ENCODE measurements at regions not wholly inside any gene's neighbourhood (a gene's known extent, or its start where the extent isn't known, plus 50 kb on each side); places are given as distances from the start of the nearest gene placed in this dataset.

GRCh38 chr11:127612607-127613006, 612.0 kb upstream of the KIRREL3 start:
- WGBS (ENCODE audit: insufficient coverage, insufficient replicate concordance, low lambda C conversion rate, missing lambda C conversion rate): 0% methylated on average over 2 of the region's 2 CpGs
- ChIA-PET CTCF (no interaction called here), POLR2A (no interaction called here), RAD21 (ENCODE audit: unreplicated experiment) (no interaction called here), SMC1A (ENCODE audit: uncharacterized antibody, unreplicated experiment) (no interaction called here)
- BruUV-seq (replicated peaks): no TSS peak
- no peak for DNase-seq (ENCODE audit: low read depth, low spot score)
- H3K79me2 ChIP-seq (ENCODE audit: control insufficient read depth, insufficient read depth, low read length): no peaks in the 10 kb centered on the region
- H4K20me1 ChIP-seq (ENCODE audit: control insufficient read depth, insufficient read depth): no peaks in the 10 kb centered on the region
- in situ Hi-C loops (cut with MboI) (no loop called here), intact Hi-C loops (cut with micrococcal nuclease; ENCODE audit: unreplicated experiment) (no loop called here)
- no peaks in the 10 kb centered on the region for H3K36me3 ChIP-seq (ENCODE audit: control insufficient read depth in 2 of 2, insufficient read depth in 2 of 2, low read length in 1 of 2)
- TF ChIP-seq YY1 (IDR thresholded peaks at IDR 0.05; ENCODE audit: low read depth, low read length) (no peak), CHD4 (IDR thresholded peaks at IDR 0.05) (no peak), ZZZ3 (IDR thresholded peaks at IDR 0.05; ENCODE audit: control insufficient read depth, insufficient read length, low read depth) (no peak), NFYA (IDR thresholded peaks at IDR 0.05; ENCODE audit: borderline replicate concordance, low read depth, low read length) (no peak), FOXK2 (IDR thresholded peaks at IDR 0.05) (no peak), WRNIP1 (IDR thresholded peaks at IDR 0.05; ENCODE audit: borderline replicate concordance, low read depth, low read length) (no peak), ZNF207 (IDR thresholded peaks at IDR 0.05; ENCODE audit: borderline replicate concordance) (no peak), BACH1 (IDR thresholded peaks at IDR 0.05; ENCODE audit: borderline replicate concordance) (no peak), RCOR1 (conservative IDR thresholded peaks at IDR 0.05; ENCODE audit: low read depth, low read length) (no peak), FOS (IDR thresholded peaks at IDR 0.05; ENCODE audit: borderline replicate concordance, extremely low read depth, insufficient read length) (no peak), KDM1A (IDR thresholded peaks at IDR 0.05; ENCODE audit: borderline replicate concordance) (no peak), RB1 (IDR thresholded peaks at IDR 0.05; ENCODE audit: borderline replicate concordance) (no peak), CHD1 (IDR thresholded peaks at IDR 0.05; ENCODE audit: low read depth, low read length) (no peak), CBX3 (IDR thresholded peaks at IDR 0.05; ENCODE audit: borderline replicate concordance, low read depth) (no peak), IKZF2 (IDR thresholded peaks at IDR 0.05) (no peak), CHD2 (IDR thresholded peaks at IDR 0.05; ENCODE audit: borderline replicate concordance, low read depth, low read length) (no peak), HSF1 (IDR thresholded peaks at IDR 0.05; ENCODE audit: low read depth, low read length) (no peak), ZBTB33 (IDR thresholded peaks at IDR 0.05) (no peak)
- H3K4me3 ChIP-seq: no peak overlapping the region
- no peaks in the 10 kb centered on the region for H3K4me1 ChIP-seq (ENCODE audit: control insufficient read depth, insufficient read depth, low read length)
- no peaks in the 10 kb centered on the region for H3K9me3 ChIP-seq (replicated peaks; ENCODE audit: control insufficient read depth, insufficient read depth, low read length)
- H3K27ac ChIP-seq (ENCODE audit: control insufficient read depth, insufficient read depth): no peak overlapping the region
- no peak overlapping the region for H3K9ac ChIP-seq (ENCODE audit: control insufficient read depth, insufficient read depth, low read length)
- no peak for ATAC-seq
- no peak for FAIRE-seq
- H3K27me3 ChIP-seq (replicated peaks in 1 of 2; ENCODE audit: control insufficient read depth in 2 of 2, insufficient read depth in 2 of 2, low read length in 1 of 2): no peaks in the 10 kb centered on the region
- H3K4me2 ChIP-seq (ENCODE audit: control insufficient read depth, insufficient read depth): no peak overlapping the region
- H2AFZ ChIP-seq (ENCODE audit: control insufficient read depth, low read depth, low read length): no peak overlapping the region

Data from GM12878 (cell line).